ENCODE measurements at regions not wholly inside any gene's neighbourhood (a gene's known extent, or its start where the extent isn't known, plus 50 kb on each side); places are given as distances from the start of the nearest gene placed in this dataset.

GRCh38 chr2:5083402-5083801 lies 608.8 kb upstream of the SOX11 start:
- POLR2A ChIA-PET: no interaction called here
- no peak for DNase-seq (ENCODE audit: low read depth)
- CTCF ChIA-PET: no interaction called here
- no peaks in the 10 kb centered on the region for H3K27me3 ChIP-seq (ENCODE audit: control insufficient read depth, insufficient read depth, low read length)
- no peaks in the 10 kb centered on the region for H3K36me3 ChIP-seq (ENCODE audit: control insufficient read depth, insufficient read depth, low read length)
- TF ChIP-seq CTCF (IDR thresholded peaks at IDR 0.05; ENCODE audit: insufficient read depth, low read depth, low read length): no peak
- no peak overlapping the region for H3K4me3 ChIP-seq (ENCODE audit: low read depth, low read length)

GRCh38 chr2:5089409-5089808 lies 602.8 kb upstream of the SOX11 start:
- Histone ChIP-seq H3K27me3 (ENCODE audit: control insufficient read depth, insufficient read depth, low read length) (no peaks in the 10 kb centered on the region), H3K36me3 (ENCODE audit: control insufficient read depth, insufficient read depth, low read length) (no peaks in the 10 kb centered on the region), H3K4me3 (ENCODE audit: low read depth, low read length) (no peak overlapping the region)
- TF ChIP-seq CTCF (IDR thresholded peaks at IDR 0.05; ENCODE audit: insufficient read depth, low read depth, low read length): no peak
- DNase-seq (ENCODE audit: low read depth): no peak
- POLR2A ChIA-PET: no interaction called here
- CTCF ChIA-PET: no interaction called here

- Histone ChIP-seq H3K36me3 (ENCODE audit: control insufficient read depth, insufficient read depth, low read length) (no peaks in the 10 kb centered on the region), H3K27me3 (ENCODE audit: control insufficient read depth, insufficient read depth, low read length) (no peaks in the 10 kb centered on the region), H3K4me3 (ENCODE audit: low read depth, low read length) (no peak overlapping the region)
- TF ChIP-seq CTCF (IDR thresholded peaks at IDR 0.05; ENCODE audit: insufficient read depth, low read depth, low read length): no peak
- ChIA-PET POLR2A (no interaction called here), CTCF (no interaction called here)
- DNase-seq (ENCODE audit: low read depth): no peak
These were observed 599.1 kb upstream of the SOX11 start for GRCh38 chr2:5093056-5093455.

- no peaks in the 10 kb centered on the region for H3K36me3 ChIP-seq (ENCODE audit: control insufficient read depth, insufficient read depth, low read length)
- TF ChIP-seq CTCF (IDR thresholded peaks at IDR 0.05; ENCODE audit: insufficient read depth, low read depth, low read length): no peak
- ChIA-PET CTCF (no interaction called here), POLR2A (no interaction called here)
- no peaks in the 10 kb centered on the region for H3K27me3 ChIP-seq (ENCODE audit: control insufficient read depth, insufficient read depth, low read length)
- DNase-seq (ENCODE audit: low read depth): no peak
- H3K4me3 ChIP-seq (ENCODE audit: low read depth, low read length): no peak overlapping the region
These were observed 598.7 kb upstream of the SOX11 start for GRCh38 chr2:5093518-5093917.

GRCh38 chr2:5094192-5094591 lies 598.0 kb upstream of the SOX11 start:
- ChIA-PET POLR2A (no interaction called here), CTCF (no interaction called here)
- Histone ChIP-seq H3K27me3 (ENCODE audit: control insufficient read depth, insufficient read depth, low read length) (no peaks in the 10 kb centered on the region), H3K36me3 (ENCODE audit: control insufficient read depth, insufficient read depth, low read length) (no peaks in the 10 kb centered on the region), H3K4me3 (ENCODE audit: low read depth, low read length) (no peak overlapping the region)
- no peak for DNase-seq (ENCODE audit: low read depth)
- no peak for TF ChIP-seq CTCF (IDR thresholded peaks at IDR 0.05; ENCODE audit: insufficient read depth, low read depth, low read length)

Data from BJ (cell line).